ENCODE measurements at regions not wholly inside any gene's neighbourhood (a gene's known extent, or its start where the extent isn't known, plus 50 kb on each side); places are given as distances from the start of the nearest gene placed in this dataset.
"Not testable (repeated sequence)": the region's sequence is repeated elsewhere in the genome, so short reads cannot be mapped to it uniquely, and the experiment has no call there.

DNA sequence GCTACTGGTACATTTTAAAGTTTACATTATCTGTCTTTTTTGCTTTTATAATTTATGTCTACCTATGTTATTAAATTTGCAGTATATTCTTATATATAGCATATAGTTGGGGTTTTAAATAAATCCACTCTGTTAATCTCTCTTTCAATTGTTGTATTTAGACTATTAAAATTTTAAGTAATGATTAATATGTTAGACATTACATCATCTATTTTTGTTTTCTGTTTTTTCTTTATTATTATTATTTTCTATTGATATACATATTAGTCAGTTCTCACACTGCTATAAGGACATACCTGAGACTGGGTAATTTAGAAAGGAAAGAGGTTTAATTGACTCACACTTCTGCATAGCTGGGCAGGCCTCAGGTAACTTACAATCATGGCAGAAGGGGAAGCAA is 1338.2 kb upstream of the GJE1 start:
- DNase-seq (ENCODE audit: missing footprints) (no peak), ATAC-seq (no peak)
- intact Hi-C loops (cut with DNase I): no loop called here

DNA sequence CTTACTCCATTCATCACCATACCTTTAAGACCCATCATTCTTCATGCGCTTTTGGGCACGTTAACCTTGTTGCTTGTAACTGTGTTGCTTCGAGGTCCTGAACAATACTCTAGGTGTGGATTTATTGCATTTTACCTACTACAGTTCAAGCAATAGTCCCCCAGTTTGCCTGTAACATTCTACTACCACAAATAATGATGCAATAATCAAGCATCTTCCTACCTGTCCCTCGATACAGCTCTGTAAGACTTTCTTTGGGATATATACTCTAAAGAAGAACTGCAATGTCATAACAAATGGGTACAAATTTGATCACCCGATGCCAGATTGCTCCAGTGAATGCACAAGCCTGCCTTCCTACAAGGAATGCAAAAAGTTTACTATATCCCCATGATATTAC is 1342.6 kb upstream of the GJE1 start:
- intact Hi-C loops (cut with DNase I): no loop called here
- ATAC-seq (no peak), DNase-seq (ENCODE audit: missing footprints) (no peak)

- DNase-seq (ENCODE audit: missing footprints) (no peak), ATAC-seq (no peak)
- intact Hi-C loops (cut with DNase I): loop anchor here (10.0 kb wide), 1 partner anchor 885 kb away; no protein-coding TSS in a partner anchor
Observed at GRCh38 chr6:140789466-140789865, 1343.3 kb upstream of the GJE1 start.

GRCh38 chr6:140785926-140786325 is 1346.8 kb upstream of the GJE1 start:
- ATAC-seq (no peak), DNase-seq (ENCODE audit: missing footprints) (no peak)
- intact Hi-C loops (cut with DNase I): loop anchor here (2.0 to 10.0 kb wide), 2 partner anchors 23 to 889 kb away; no protein-coding TSS in a partner anchor

DNA sequence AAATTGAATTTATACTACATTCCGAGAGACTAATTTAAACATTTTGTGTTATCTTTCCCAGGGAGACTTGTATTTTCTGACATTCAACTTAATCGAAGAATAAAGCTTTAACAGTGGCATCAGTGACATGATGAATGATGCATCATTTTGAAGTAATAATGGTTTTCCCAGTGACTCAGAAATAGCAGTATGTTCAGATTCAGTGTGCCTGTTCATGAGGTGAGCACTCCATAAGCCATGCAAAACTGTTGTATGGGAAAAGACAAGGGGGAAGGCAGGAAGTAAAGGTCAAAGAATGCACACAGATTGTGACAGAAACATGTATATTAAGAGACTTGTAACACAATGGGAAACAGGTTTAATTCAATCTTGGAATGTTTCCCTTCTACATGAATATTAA is 1348.2 kb upstream of the GJE1 start:
- no peak for DNase-seq (ENCODE audit: missing footprints)
- intact Hi-C loops (cut with DNase I): loop anchor here (10.0 kb wide), 1 partner anchor 890 kb away; no protein-coding TSS in a partner anchor
- no peak for ATAC-seq

DNA sequence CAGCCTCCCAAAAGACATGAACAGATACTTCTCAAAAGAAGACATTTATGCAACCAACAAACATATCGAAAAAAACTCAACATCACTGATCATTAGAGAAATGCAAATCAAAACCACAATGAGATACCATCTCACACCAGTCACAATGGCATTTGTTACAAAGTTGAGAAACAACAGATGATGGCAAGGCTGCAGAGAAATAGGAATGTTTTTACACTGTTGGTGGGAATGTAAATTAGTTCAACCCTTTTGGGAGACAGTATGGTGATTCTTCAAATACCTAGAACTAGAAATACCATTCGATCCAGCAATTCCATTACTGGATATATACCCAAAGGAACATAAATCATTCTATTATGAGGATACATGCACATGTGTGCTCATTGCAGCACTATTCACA is 1349.2 kb upstream of the GJE1 start:
- DNase-seq (ENCODE audit: missing footprints): not testable (repeated sequence)
- intact Hi-C loops (cut with DNase I): loop anchor here (10.0 kb wide), 1 partner anchor 891 kb away; no protein-coding TSS in a partner anchor

DNA sequence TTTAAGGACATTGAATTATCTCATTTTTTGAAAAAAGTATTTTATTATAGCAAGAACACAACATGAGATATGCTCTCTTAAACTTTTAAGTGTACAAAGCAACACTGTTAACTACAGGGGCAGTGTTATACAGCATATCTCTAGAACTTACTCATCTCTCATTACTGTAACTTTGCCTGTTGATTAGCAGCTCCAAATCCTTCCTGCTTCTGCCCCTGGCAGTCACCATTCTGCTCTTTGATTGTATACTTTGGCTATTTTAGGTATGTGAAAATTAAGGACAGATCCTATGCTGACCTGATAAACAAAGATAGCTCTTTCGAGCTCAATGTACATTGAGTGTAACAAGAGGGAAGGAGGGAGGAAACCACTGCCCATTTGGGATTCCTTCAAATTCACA is 1349.8 kb upstream of the GJE1 start:
- ATAC-seq: no peak
- no peak for DNase-seq (ENCODE audit: missing footprints)
- intact Hi-C loops (cut with DNase I): loop anchor here (10.0 kb wide), 1 partner anchor 892 kb away; no protein-coding TSS in a partner anchor

More for the DNA sequence above, 1349.2 kb upstream of the GJE1 start:
- not testable (repeated sequence) for ATAC-seq

- intact Hi-C loops (cut with DNase I): loop anchor here (5.0 to 10.0 kb wide), 4 partner anchors 622 to 1405 kb away; partner anchors contain the start of gene CITED2
- ATAC-seq (no peak), DNase-seq (ENCODE audit: missing footprints) (peak; percentile 67)
Observed at GRCh38 chr6:140779991-140780596, 1352.6 kb upstream of the GJE1 start.

DNA sequence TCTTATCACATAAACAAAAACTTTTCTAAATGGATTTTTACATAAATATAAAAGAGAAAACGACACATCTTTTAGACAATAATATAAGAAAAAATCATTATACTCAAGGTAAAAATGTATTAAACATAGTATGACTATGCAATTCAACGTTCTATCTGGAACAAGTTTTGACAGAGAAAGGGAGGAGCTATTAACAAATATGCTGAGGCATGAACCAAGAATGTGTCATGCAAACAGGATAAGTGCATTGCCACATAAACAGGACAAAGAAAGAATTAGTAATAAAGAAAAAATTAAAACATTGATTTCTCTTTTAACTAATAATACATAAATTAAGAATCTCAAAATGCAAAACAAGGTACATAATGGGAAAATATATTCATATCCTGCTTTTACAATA is 1353.4 kb upstream of the GJE1 start:
- DNase-seq (ENCODE audit: missing footprints): no peak
- intact Hi-C loops (cut with DNase I): loop anchor here (5.0 to 10.0 kb wide), 3 partner anchors 623 to 1405 kb away; partner anchors contain the start of gene CITED2
- ATAC-seq: no peak

- intact Hi-C loops (cut with DNase I): loop anchor here (5.0 to 10.0 kb wide), 3 partner anchors 625 to 1403 kb away; partner anchors contain the start of gene CITED2
- no peak for DNase-seq (ENCODE audit: missing footprints)
- no peak for ATAC-seq
Observed at GRCh38 chr6:140777780-140778179, 1354.9 kb upstream of the GJE1 start.

- ATAC-seq (no peak), DNase-seq (ENCODE audit: missing footprints) (no peak)
- intact Hi-C loops (cut with DNase I): loop anchor here (5.0 to 10.0 kb wide), 3 partner anchors 627 to 1400 kb away; partner anchors contain the start of gene CITED2
Observed at GRCh38 chr6:140775061-140775460, 1357.7 kb upstream of the GJE1 start.

- peak; percentile 95 for ATAC-seq
- no peak for DNase-seq (ENCODE audit: missing footprints)
- intact Hi-C loops (cut with DNase I): loop anchor here (1.0 to 10.0 kb wide), 5 partner anchors 388 to 1399 kb away; partner anchors contain the start of gene CITED2
Observed at GRCh38 chr6:140774080-140774505, 1358.6 kb upstream of the GJE1 start.

DNA sequence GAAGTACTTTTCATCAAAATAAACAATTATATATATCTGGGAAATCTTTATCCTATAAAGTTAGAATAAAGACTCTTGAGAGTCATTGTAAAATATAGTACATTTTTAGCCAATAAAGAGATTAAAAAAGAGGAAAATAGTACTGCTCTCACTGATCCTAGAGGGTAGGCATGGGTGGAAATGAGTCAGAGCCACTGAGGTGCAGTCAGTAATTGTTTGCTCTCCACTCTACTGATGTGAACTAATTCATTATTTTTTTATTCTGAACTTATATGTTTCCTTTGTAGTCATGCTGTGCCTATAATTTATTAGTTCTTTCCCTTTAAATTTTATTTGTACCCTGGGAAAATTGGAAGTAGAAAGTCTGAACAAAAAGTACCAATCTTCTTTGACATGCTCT is 1359.4 kb upstream of the GJE1 start:
- no peak for DNase-seq (ENCODE audit: missing footprints)
- intact Hi-C loops (cut with DNase I): loop anchor here (5.0 to 10.0 kb wide), 4 partner anchors 389 to 1398 kb away; partner anchors contain the start of gene CITED2

DNA sequence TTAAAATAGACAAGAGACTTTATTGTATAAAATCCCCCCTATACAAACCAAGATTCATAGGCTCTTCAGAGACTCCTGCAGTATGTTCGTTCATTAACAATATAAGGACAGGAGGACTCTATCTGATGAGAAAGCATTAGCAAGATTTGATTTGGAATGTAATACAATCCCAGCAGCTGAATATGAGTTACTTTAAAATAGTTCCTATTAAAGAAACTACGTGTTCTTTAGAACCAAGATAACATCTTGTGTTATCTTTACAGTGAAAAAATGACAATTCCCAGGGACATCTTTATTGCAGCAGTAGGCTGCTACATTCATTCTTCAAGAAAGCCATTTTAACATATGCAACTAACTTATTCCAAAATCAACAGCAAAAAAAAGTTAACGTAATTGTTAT is 1360.1 kb upstream of the GJE1 start:
- ATAC-seq (no peak), DNase-seq (ENCODE audit: missing footprints) (no peak)
- intact Hi-C loops (cut with DNase I): loop anchor here (5.0 to 10.0 kb wide), 4 partner anchors 390 to 1398 kb away; partner anchors contain the start of gene CITED2

More for the DNA sequence above, 1359.4 kb upstream of the GJE1 start:
- no peak for ATAC-seq

- no peak for ATAC-seq
- DNase-seq (ENCODE audit: missing footprints): no peak
- intact Hi-C loops (cut with DNase I): no loop called here
Observed at GRCh38 chr6:140768133-140768532, 1364.6 kb upstream of the GJE1 start.

- ATAC-seq: no peak
- DNase-seq (ENCODE audit: missing footprints): no peak
- intact Hi-C loops (cut with DNase I): no loop called here
Observed at GRCh38 chr6:140766999-140767398, 1365.7 kb upstream of the GJE1 start.

DNA sequence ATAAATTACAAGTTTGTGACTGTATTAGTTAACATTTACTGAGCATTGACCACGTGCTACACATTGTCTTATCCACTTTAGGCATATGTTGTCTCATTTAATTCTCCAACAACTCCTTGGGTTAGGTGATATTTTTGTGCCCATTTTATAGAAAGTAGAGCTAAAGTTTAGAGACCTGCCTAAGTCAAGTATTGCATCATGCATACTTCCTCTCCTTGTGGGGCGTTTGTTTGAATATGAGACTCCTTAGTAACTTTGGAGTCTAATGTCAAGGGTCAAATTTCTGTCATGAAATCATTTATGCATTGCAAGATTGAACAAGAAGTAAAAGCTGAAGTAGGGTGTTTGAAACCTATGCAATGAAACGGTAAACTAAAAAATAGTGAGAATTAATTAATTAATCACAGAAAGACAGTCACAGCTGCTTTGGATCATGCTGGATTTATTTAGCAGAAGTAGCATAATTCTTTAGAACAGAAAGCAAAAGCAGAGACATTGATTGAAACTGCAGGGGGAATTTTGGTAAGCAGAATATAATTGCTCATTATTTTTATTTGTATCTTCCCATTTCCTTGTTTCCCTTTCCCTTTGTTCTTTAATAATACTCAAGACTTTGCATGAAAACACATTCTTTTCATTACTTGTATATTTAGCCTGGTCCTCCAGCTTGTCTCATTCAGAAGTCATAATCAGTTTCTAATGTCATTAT is 1374.4 kb upstream of the GJE1 start:
- intact Hi-C loops (cut with DNase I): no loop called here
- DNase-seq (ENCODE audit: missing footprints) (no peak), ATAC-seq (no peak)

DNA sequence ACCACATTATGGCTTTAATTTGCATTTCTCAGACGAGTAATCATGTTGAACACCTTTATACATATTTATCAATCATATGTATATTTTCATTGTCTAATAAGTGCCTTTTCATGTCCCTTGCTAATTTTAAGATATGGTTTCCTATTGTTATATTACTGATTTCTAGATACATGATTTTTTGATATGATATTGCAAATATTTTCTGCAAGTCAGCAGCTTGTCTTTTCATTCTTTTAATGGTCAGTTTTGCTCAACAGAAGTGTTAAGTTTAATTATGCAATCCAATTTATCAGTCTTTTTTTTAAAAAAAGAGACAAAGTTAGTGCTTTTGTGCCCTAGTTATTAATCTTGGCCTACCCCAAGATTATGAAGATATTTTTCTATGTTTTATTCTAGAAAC is 1377.8 kb upstream of the CITED2 start:
- intact Hi-C loops (cut with DNase I): no loop called here
- no peak for DNase-seq (ENCODE audit: missing footprints)
- no peak for ATAC-seq

- intact Hi-C loops (cut with DNase I): no loop called here
- ATAC-seq (no peak), DNase-seq (ENCODE audit: missing footprints) (no peak)
Observed at GRCh38 chr6:140747114-140747513, 1372.7 kb upstream of the CITED2 start.
